ENCODE measurements at regions not wholly inside any gene's neighbourhood (a gene's known extent, or its start where the extent isn't known, plus 50 kb on each side); places are given as distances from the start of the nearest gene placed in this dataset.

DNA sequence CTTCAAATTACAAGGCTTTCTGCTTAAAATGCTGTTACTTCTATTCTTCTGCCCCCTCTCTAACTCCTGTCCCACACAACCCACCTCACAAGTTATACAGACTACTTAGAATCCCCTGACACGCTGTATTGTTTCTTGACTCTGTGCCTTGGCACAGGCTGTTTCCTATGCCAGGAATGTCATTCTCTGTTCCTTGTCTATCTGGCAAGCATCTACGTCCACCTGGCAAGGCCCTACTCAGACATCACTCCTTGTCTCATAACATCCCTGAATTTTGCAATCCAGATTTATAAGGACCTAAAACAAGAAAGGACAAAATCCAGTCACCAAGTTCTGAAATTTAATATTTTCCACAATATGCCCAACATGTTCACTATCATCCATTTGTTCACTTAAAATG lies 182.0 kb upstream of the CHRM3 start:
- H3K9me3 ChIP-seq (replicated peaks in 1 of 11), result peaks cover 0 to 4% (median 0%) of the 10 kb centered on the region in 11 experiments; a peak in 1 of 22 replicates
- no peaks in the 10 kb centered on the region for H3K27me3 ChIP-seq
- H3K27ac ChIP-seq, result no peak overlapping the region
- H3K4me3 ChIP-seq, result no peak overlapping the region
- no peaks in the 10 kb centered on the region for H3K36me3 ChIP-seq
- H3K4me2 ChIP-seq, result no peak overlapping the region
- no peak for TF ChIP-seq Cebpa-rat (IDR thresholded peaks at IDR 0.05)
- no peaks in the 10 kb centered on the region for H4K20me1 ChIP-seq
- no peak overlapping the region for H3K9ac ChIP-seq
- H3K4me1 ChIP-seq, result no peaks in the 10 kb centered on the region

DNA sequence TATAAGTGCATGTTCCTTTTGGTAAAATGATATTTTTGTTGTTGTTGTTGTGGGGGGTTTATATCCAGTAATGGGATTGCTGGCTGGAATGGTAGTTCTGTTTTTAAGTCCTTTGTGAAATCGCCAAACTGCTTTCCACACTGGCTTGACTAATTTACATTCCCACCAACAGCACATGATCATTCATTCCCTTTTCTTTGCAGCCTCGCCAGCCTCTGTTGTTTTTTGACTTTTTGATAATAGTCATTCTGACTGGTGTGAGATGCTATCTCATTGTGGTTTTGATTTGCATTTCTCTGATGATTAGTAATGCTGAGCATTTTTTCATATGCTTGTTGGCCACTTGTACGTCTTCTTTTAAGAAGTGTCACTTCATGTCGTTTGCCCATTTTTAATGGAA lies 188.5 kb upstream of the CHRM3 start:
- H3K27me3 ChIP-seq, result no peaks in the 10 kb centered on the region
- no peak overlapping the region for H3K4me2 ChIP-seq
- H4K20me1 ChIP-seq, result no peaks in the 10 kb centered on the region
- H3K27ac ChIP-seq, result no peak overlapping the region
- H3K4me1 ChIP-seq, result no peaks in the 10 kb centered on the region
- H3K9me3 ChIP-seq (replicated peaks in 1 of 11), result peaks cover 0 to 4% (median 0%) of the 10 kb centered on the region in 11 experiments; a peak in 1 of 22 replicates
- TF ChIP-seq Cebpa-rat (IDR thresholded peaks at IDR 0.05), result no peak
- no peak overlapping the region for H3K9ac ChIP-seq
- no peak overlapping the region for H3K4me3 ChIP-seq
- no peaks in the 10 kb centered on the region for H3K36me3 ChIP-seq

DNA sequence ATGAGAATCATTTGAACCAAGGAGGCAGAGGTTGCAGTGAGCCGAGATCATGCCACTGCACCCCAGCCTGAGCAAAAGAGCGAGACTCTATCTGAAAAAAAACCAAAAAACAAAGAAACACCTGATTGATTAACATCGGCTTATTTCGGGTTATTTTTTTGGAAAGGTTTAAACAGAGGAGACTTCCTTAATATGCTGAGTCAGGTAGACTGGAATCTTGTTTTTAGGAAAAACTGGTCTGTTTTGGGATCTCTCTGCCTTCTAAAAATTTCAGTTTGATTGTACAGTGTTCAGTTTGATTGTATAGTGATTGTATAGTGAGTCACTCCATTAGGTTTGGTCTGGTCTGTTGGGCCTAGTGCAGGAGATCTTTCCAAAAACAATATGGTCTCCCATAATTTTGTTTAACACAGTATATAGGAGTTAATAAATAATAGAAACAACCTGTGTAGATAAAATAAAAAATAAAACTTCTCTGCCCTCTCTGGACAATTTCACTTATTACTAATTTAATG lies 196.3 kb upstream of the CHRM3 start:
- H3K36me3 ChIP-seq, result no peaks in the 10 kb centered on the region
- no peak overlapping the region for H3K9ac ChIP-seq
- H3K9me3 ChIP-seq (replicated peaks in 1 of 11), result no peaks in the 10 kb centered on the region
- TF ChIP-seq Cebpa-rat (IDR thresholded peaks at IDR 0.05), result no peak
- no peak overlapping the region for H3K4me3 ChIP-seq
- no peak overlapping the region for H3K4me2 ChIP-seq
- H3K27me3 ChIP-seq, result no peaks in the 10 kb centered on the region
- H3K27ac ChIP-seq, result no peak overlapping the region
- H4K20me1 ChIP-seq, result no peaks in the 10 kb centered on the region
- no peaks in the 10 kb centered on the region for H3K4me1 ChIP-seq

DNA sequence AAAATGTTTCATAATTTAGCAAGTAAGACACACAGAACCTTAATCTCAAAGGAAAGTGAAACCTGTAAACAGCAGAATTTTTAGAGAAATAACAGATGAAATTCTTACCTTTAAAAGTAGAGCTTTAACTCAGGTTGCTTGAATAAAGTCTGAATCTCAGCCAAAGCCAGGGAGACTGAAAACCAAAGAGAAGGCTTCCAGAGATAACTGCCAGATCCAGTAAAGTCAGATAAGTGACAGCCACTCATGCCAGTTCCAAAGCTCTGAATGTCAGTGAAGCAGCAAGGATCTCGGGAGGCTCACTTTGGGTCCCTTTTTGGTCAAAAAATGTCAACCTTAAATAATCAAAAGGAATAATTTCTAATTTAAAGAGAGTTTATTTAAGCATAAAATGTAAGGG lies 199.9 kb upstream of the CHRM3 start:
- no peaks in the 10 kb centered on the region for H4K20me1 ChIP-seq
- no peaks in the 10 kb centered on the region for H3K36me3 ChIP-seq
- no peaks in the 10 kb centered on the region for H3K4me1 ChIP-seq
- no peaks in the 10 kb centered on the region for H3K9me3 ChIP-seq (replicated peaks in 1 of 11)
- H3K4me2 ChIP-seq, result no peak overlapping the region
- no peak for TF ChIP-seq Cebpa-rat (IDR thresholded peaks at IDR 0.05)
- H3K9ac ChIP-seq, result no peak overlapping the region
- H3K4me3 ChIP-seq, result no peak overlapping the region
- no peaks in the 10 kb centered on the region for H3K27me3 ChIP-seq
- H3K27ac ChIP-seq, result no peak overlapping the region

- H3K4me2 ChIP-seq, result no peak overlapping the region
- no peak overlapping the region for H3K4me3 ChIP-seq
- H3K9me3 ChIP-seq (replicated peaks in 1 of 11), result no peaks in the 10 kb centered on the region
- no peak for TF ChIP-seq Cebpa-rat (IDR thresholded peaks at IDR 0.05)
- H4K20me1 ChIP-seq, result no peaks in the 10 kb centered on the region
- no peaks in the 10 kb centered on the region for H3K27me3 ChIP-seq
- no peaks in the 10 kb centered on the region for H3K4me1 ChIP-seq
- no peak overlapping the region for H3K27ac ChIP-seq
- no peak overlapping the region for H3K9ac ChIP-seq
- H3K36me3 ChIP-seq, result no peaks in the 10 kb centered on the region
These were observed 201.1 kb upstream of the CHRM3 start for GRCh38 chr1:239185245-239185619.

- Histone ChIP-seq H3K36me3 (no peaks in the 10 kb centered on the region), H3K4me1 (no peaks in the 10 kb centered on the region), H4K20me1 (no peaks in the 10 kb centered on the region), H3K27ac (no peak overlapping the region), H3K9me3 (replicated peaks in 1 of 11) (no peaks in the 10 kb centered on the region), H3K27me3 (no peaks in the 10 kb centered on the region), H3K4me2 (no peak overlapping the region), H3K4me3 (no peak overlapping the region), H3K9ac (no peak overlapping the region)
- TF ChIP-seq Cebpa-rat (IDR thresholded peaks at IDR 0.05), result no peak
These were observed 201.7 kb upstream of the CHRM3 start for GRCh38 chr1:239184561-239185244.

DNA sequence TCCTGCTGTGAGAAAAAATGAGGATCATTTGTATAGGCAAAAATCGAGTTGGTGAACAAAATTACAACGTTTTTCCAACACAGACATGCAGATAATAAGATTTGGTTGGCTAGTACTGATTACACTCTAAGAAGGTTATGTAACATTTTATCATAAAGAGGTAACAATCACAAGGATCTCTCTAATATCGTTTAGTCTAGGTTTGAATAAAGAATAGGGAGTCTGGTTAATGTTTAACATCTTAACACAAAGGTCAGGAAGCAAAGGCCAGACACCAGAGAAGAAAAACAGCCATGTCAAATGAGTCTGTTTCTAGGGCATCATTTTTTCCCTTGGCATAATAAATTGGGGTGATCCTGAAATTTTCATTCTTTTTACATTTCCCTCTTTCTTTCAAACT lies 207.4 kb upstream of the CHRM3 start:
- Histone ChIP-seq H3K9me3 (replicated peaks in 1 of 11) (no peaks in the 10 kb centered on the region), H3K4me3 (no peak overlapping the region), H3K4me1 (no peaks in the 10 kb centered on the region), H3K27ac (no peak overlapping the region), H3K27me3 (no peaks in the 10 kb centered on the region), H3K4me2 (no peak overlapping the region), H4K20me1 (no peaks in the 10 kb centered on the region), H3K36me3 (no peaks in the 10 kb centered on the region), H3K9ac (no peak overlapping the region)
- no peak for TF ChIP-seq Cebpa-rat (IDR thresholded peaks at IDR 0.05)

DNA sequence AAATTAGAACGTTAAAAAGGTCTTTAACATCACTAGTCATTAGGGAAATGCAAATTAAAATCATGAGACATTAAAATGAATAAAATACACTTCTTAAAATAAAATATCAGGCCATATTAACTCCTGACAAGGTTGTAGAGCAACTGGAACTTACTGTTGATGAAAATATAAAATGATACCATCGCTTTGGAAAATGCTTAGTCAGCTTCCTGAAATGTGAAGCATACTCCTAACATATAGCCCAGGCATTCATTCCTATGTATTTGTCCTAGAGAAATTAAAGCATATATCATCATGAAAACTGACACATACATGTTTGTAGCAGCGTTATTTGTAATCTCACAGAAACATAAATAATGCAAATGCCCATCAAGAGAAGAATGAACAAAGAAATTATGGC lies 211.5 kb upstream of the CHRM3 start:
- no peak overlapping the region for H3K9ac ChIP-seq
- TF ChIP-seq Cebpa-rat (IDR thresholded peaks at IDR 0.05), result no peak
- H3K4me1 ChIP-seq, result no peaks in the 10 kb centered on the region
- H3K9me3 ChIP-seq (replicated peaks in 1 of 11), result peaks cover 0 to under 1% (median 0%) of the 10 kb centered on the region in 11 experiments; a peak in 2 of 22 replicates
- no peaks in the 10 kb centered on the region for H4K20me1 ChIP-seq
- H3K4me3 ChIP-seq, result no peak overlapping the region
- no peaks in the 10 kb centered on the region for H3K36me3 ChIP-seq
- H3K27ac ChIP-seq, result no peak overlapping the region
- H3K4me2 ChIP-seq, result no peak overlapping the region
- H3K27me3 ChIP-seq, result no peaks in the 10 kb centered on the region

DNA sequence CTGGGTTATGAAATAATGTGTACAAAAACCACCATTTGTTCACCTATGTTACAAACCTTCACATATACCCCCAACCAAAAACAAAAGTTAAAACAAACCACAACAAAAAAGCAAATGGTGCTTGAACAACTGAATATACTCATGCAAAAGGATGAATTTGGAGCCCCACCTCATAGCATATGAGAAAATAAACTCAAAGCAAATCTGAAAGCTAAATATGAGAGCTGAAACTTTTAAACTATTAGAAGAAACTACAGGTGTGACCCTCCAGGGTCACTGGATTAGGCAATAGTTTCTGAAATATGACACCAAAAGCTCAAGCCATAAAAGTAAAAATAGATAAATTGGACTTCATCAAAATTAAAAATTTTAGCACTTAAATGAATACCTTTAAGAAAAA lies 215.5 kb upstream of the CHRM3 start:
- no peaks in the 10 kb centered on the region for H3K36me3 ChIP-seq
- no peak for TF ChIP-seq Cebpa-rat (IDR thresholded peaks at IDR 0.05)
- no peaks in the 10 kb centered on the region for H3K4me1 ChIP-seq
- no peaks in the 10 kb centered on the region for H3K27me3 ChIP-seq
- no peak overlapping the region for H3K27ac ChIP-seq
- no peak overlapping the region for H3K4me3 ChIP-seq
- H4K20me1 ChIP-seq, result no peaks in the 10 kb centered on the region
- no peak overlapping the region for H3K4me2 ChIP-seq
- no peak overlapping the region for H3K9ac ChIP-seq
- H3K9me3 ChIP-seq (replicated peaks in 1 of 11), result peaks cover 0 to 8% (median 0%) of the 10 kb centered on the region in 11 experiments; a peak in 3 of 22 replicates

DNA sequence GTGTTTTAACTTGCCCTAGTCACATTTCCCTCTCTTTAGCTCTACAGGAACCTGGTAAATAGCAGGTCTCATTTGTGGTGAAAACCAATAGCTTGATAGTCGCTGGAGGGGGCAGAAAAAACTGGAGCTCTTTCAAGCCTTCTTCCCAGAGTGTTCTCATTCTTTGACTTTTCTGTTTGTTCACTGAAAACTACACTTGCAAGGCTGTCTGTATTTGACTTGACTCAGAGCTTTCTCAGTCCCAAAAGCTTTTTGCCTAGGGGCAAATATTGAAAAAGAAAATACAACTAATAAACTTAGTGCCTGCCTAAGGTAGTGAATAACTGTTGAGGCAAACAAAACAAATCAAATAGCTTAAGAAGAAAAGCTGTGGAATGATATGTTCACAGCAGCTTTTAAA lies 217.1 kb upstream of the CHRM3 start:
- H3K4me1 ChIP-seq, result no peaks in the 10 kb centered on the region
- H3K4me3 ChIP-seq, result no peak overlapping the region
- no peaks in the 10 kb centered on the region for H3K36me3 ChIP-seq
- no peak overlapping the region for H3K27ac ChIP-seq
- no peak overlapping the region for H3K9ac ChIP-seq
- no peaks in the 10 kb centered on the region for H3K27me3 ChIP-seq
- H3K9me3 ChIP-seq (replicated peaks in 1 of 11), result peaks cover 0 to 8% (median 0%) of the 10 kb centered on the region in 11 experiments; a peak in 3 of 22 replicates
- H3K4me2 ChIP-seq, result no peak overlapping the region
- no peak for TF ChIP-seq Cebpa-rat (IDR thresholded peaks at IDR 0.05)
- no peaks in the 10 kb centered on the region for H4K20me1 ChIP-seq
